K562 (cell line): ENCODE measurements at regions not wholly inside any gene's neighbourhood (a gene's known extent, or its start where the extent isn't known, plus 50 kb on each side); places are given as distances from the start of the nearest gene placed in this dataset.

Experiments
- ATF4 ChIP-seq: fragments of 450-650 bp; formaldehyde crosslinking; IDR thresholded peaks from 2 replicates; pipeline ENCODE4 v1.4.0; 2022; ENCODE audit warnings: mild to moderate bottlenecking, moderate library complexity
- BACH1 ChIP-seq: fragments of 200-800 bp; sonication (Bioruptor generic); IDR thresholded peaks from 2 replicates; pipeline ENCODE4 v1.6.1; 2016; ENCODE audit warnings: missing genetic modification characterization, missing compliant biosample characterization
- BHLHE40 ChIP-seq: IDR thresholded peaks from 2 replicates; pipeline ENCODE4 v1.6.1; 2011; ENCODE audit warnings: low read length, improper control_type of control experiment
- GATA2 ChIP-seq: sonication (generic); formaldehyde crosslinking; IDR thresholded peaks from 2 replicates; pipeline ENCODE4 v1.4.0; 2020; ENCODE audit warnings: mild to moderate bottlenecking, missing genetic modification reagents
- IFI16 ChIP-seq: fragments of 250-450 bp; sonication (Bioruptor Pico); IDR thresholded peaks from 2 replicates; pipeline ENCODE4 v2.1.2; 2022; ENCODE audit warnings: mild to moderate bottlenecking, inconsistent platforms
- KHSRP ChIP-seq: fragments of 450-650 bp; IDR thresholded peaks from 2 replicates; pipeline ENCODE4 v1.6.1; 2017
- MEF2A ChIP-seq: IDR thresholded peaks from 2 replicates; pipeline ENCODE4 v1.6.1; 2011; ENCODE audit warnings: low read depth, mild to moderate bottlenecking, low read length, moderate library complexity; ENCODE audit not compliant: control insufficient read depth
- MITF ChIP-seq: IDR thresholded peaks from 2 replicates; pipeline ENCODE4 v1.6.1; 2014; ENCODE audit warnings: antibody characterized with exemption
- NKRF ChIP-seq: fragments of 450-650 bp; IDR thresholded peaks from 2 replicates; pipeline ENCODE4 v1.6.1; 2016; ENCODE audit warnings: borderline replicate concordance
- OTX1 ChIP-seq: fragments of 450-650 bp; formaldehyde crosslinking; IDR thresholded peaks from 2 replicates; pipeline ENCODE4 v1.4.0; 2022; ENCODE audit warnings: mild to moderate bottlenecking
- PHF21A ChIP-seq: fragments of 450-650 bp; IDR thresholded peaks from 2 replicates; pipeline ENCODE4 v1.6.1; 2017; ENCODE audit warnings: low read depth, borderline replicate concordance
- PRMT5 ChIP-seq: sonication (generic); formaldehyde crosslinking; IDR thresholded peaks from 2 replicates; pipeline ENCODE4 v1.5.0; 2020; ENCODE audit warnings: missing genetic modification reagents
- SMAD3 ChIP-seq: fragments of 450-650 bp; formaldehyde crosslinking; conservative IDR thresholded peaks from 2 replicates; pipeline ENCODE4 v1.4.0; 2020; ENCODE audit warnings: mild to moderate bottlenecking
- STAG1 ChIP-seq: sonication (generic); formaldehyde crosslinking; IDR thresholded peaks from 2 replicates; pipeline ENCODE4 v1.5.0; 2020; ENCODE audit warnings: missing genetic modification reagents, borderline replicate concordance
- STAT5A ChIP-seq: IDR thresholded peaks from 2 replicates; pipeline ENCODE4 v1.6.1; 2012; ENCODE audit warnings: low read length, inconsistent platforms, borderline replicate concordance
- ZBTB2 ChIP-seq: fragments of 450-650 bp; IDR thresholded peaks from 2 replicates; pipeline ENCODE4 v1.6.1; 2016; ENCODE audit warnings: antibody characterized with exemption
- ZBTB43 ChIP-seq: sonication (generic); formaldehyde crosslinking; IDR thresholded peaks from 2 replicates; pipeline ENCODE4 v1.8.0; 2023; ENCODE audit warnings: mild to moderate bottlenecking, missing genetic modification reagents
- ZNF408 ChIP-seq: fragments of 250-450 bp; sonication (Bioruptor Pico); IDR thresholded peaks from 2 replicates; pipeline ENCODE4 v1.4.0; 2020; ENCODE audit warnings: low read depth, mild to moderate bottlenecking, moderate library complexity
- ZNF668 ChIP-seq: fragments of 250-450 bp; sonication (Bioruptor Pico); IDR thresholded peaks from 2 replicates; pipeline ENCODE4 v1.8.0; 2022; ENCODE audit warnings: mild to moderate bottlenecking, inconsistent platforms
- ZNF75A ChIP-seq: fragments of 450-650 bp; formaldehyde crosslinking; IDR thresholded peaks from 2 replicates; pipeline ENCODE4 v1.4.0; 2020; ENCODE audit warnings: mild to moderate bottlenecking
- ZNF76 ChIP-seq: fragments of 250-450 bp; sonication (Bioruptor Pico); IDR thresholded peaks from 2 replicates; pipeline ENCODE4 v1.4.0; 2020; ENCODE audit warnings: mild to moderate bottlenecking, moderate library complexity, borderline replicate concordance
- ZNF77 ChIP-seq: fragments of 250-450 bp; sonication (Bioruptor Pico); IDR thresholded peaks from 2 replicates; pipeline ENCODE4 v1.5.0; 2020
- ZSCAN29 ChIP-seq: fragments of 450-650 bp; IDR thresholded peaks from 2 replicates; pipeline ENCODE4 v1.6.1; 2017
- TF ChIP-seq, protein P1 (sequence below): sonication (generic); formaldehyde crosslinking; IDR thresholded peaks from 2 replicates; pipeline ENCODE4 v1.8.0; 2022; ENCODE audit warnings: mild to moderate bottlenecking, missing genetic modification reagents

DNA sequence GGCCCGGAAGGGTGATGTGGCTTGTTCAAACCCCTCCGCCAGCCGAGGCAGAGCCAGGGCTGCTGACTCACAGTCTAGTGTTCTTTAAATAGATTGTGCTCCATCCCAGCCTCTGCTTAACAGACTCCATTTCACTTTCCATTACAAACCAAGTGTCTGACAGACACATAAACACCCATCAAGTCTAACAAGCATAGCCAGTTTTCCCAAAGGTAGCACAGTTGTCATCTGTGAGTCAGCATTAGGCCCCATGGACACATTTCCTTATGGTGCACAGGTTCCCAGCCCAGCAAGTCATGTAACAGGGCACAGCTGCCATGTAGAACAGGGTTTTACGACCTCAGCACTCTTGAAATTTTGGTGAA is 109.9 kb upstream of the RAP2B start (continued):
- TF ChIP-seq ZBTB43 (no peak), ZNF75A (CRISPR knock-in tag) (no peak), NKRF (no peak), ATF4 (CRISPR knock-in tag) (peak; percentile 30; the same call in 1 of the 2 replicates), BACH1 (peak; percentile 48; the same call in 1 of the 2 replicates), ZNF76 (peak; percentile 39; the same call in 1 of the 2 replicates), PHF21A (no peak), ZNF77 (no peak), ZNF668 (CRISPR knock-in tag) (no peak), ZBTB2 (no peak), MITF (no peak), PRMT5 (CRISPR knock-in tag) (no peak), KHSRP (no peak), STAT5A (0 out of 2 replicates have a peak, but pooled peaks have one; percentile 10), STAG1 (no peak), MEF2A (peak; percentile 97), IFI16 (CRISPR knock-in tag) (no peak), OTX1 (CRISPR knock-in tag) (no peak), BHLHE40 (0 out of 2 replicates have a peak, but pooled peaks have one; percentile 21), GATA2 (CRISPR knock-in tag) (no peak), SMAD3 (CRISPR knock-in tag) (0 out of 2 replicates have a peak, but pooled peaks have one; percentile 53), ZNF408 (CRISPR knock-in tag) (no peak), ZSCAN29 (no peak)
- TF ChIP-seq, protein P1, sequence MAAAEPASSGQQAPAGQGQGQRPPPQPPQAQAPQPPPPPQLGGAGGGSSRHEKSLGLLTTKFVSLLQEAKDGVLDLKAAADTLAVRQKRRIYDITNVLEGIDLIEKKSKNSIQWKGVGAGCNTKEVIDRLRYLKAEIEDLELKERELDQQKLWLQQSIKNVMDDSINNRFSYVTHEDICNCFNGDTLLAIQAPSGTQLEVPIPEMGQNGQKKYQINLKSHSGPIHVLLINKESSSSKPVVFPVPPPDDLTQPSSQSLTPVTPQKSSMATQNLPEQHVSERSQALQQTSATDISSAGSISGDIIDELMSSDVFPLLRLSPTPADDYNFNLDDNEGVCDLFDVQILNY (CRISPR knock-in tag): no peak
